T-helper 2 cell treated with Interferon-gamma antibody and Interleukin-4, amounts not matched to agents 100 ng/mL and 5 ng/mL, for 36 hours (primary cell): ENCODE measurements at regions not wholly inside any gene's neighbourhood (a gene's known extent, or its start where the extent isn't known, plus 50 kb on each side); places are given as distances from the start of the nearest gene placed in this dataset.

Source experiments
- intact Hi-C: fragments of 100-400 bp; cut with micrococcal nuclease; formaldehyde crosslinking; loops from one replicate; pipeline ENCODE4 v1.15.1; 2023

DNA sequence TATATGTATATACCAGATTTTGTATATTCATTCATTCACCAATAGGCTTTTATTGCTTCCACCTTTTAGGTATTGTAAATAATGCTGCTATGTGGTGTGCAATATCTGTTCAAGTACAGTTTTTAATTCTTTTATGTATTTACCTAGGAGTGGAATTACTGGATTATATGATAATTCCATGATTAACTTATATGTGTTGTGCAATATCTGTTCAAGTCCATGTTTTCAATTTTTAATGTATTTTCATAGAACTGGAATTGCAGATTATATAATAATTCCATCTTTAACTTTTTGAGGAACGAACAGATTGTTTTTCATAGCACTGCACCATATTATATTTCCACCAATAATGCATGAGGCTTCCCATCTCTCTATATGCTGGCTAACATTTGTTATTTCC is 50.6 kb upstream of the L3MBTL4 start:
- intact Hi-C loops: no loop called here

DNA sequence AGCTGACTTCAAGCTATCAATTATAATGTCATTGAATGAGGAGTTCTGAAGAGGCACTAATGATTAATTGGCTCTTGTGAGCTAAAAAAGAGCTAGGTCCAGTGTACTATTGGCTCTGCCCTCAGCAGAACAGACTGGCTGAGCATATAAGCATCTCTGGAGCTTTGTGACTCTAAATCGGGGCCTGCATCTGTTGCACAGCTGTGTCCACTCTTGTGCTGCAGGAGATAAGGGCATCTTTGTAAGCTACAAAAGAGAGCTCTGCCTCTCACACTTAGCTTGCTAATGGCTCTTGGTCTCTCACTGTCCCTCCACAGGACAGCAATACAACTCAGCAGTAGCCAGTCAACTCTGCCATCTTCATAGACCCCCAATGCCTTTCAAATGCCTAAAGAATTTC is 61.5 kb upstream of the L3MBTL4 start:
- intact Hi-C loops: no loop called here

GRCh38 chr18:6476880-6477279 is 62.2 kb upstream of the L3MBTL4 start:
- intact Hi-C loops: no loop called here

- intact Hi-C loops: no loop called here
Observed at GRCh38 chr18:6478121-6478520, 63.4 kb upstream of the L3MBTL4 start.

DNA sequence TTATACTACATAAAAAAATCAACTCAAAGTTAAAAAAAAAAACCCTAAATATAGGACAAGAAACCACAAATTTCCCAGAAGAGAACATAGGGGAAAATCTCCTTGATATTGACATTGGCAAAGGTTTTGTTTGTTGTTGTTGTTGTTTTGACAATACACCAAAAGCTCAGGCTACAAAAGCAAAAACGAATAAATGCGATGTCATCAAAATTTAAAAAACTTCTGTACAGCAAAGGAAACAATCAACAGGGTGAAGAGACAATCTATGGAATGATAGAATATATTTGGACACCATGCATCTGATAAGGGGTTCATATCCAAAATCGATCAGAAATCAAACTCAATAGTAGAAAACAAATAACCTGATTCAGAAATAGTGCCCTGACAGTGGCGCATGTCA is 65.0 kb upstream of the L3MBTL4 start:
- intact Hi-C loops: no loop called here

- intact Hi-C loops: no loop called here
Observed at GRCh38 chr18:6482198-6482977, 67.7 kb upstream of the L3MBTL4 start.

GRCh38 chr18:6484659-6485058 is 69.9 kb upstream of the L3MBTL4 start:
- intact Hi-C loops: no loop called here

DNA sequence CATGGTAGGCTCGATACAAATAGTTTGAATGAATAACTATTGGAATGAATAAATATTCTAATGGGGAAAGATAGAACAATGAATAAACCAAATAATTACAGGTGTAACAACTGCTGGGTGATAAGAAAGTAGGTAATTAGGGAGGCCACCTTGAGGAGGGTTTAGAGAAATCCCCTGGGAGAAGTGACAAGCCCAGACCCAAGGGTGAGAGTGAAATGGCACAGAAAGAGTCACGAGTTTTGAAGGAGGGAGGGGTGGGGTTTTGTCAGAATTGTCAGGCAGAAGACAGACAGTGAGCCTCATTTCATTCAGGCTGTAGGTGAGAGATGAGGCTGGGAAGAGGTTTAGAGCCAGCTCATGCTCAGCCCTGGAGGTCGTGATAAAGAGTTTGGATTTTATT is 71.6 kb upstream of the L3MBTL4 start:
- intact Hi-C loops: no loop called here

GRCh38 chr18:6486764-6487426 is 72.2 kb upstream of the L3MBTL4 start:
- intact Hi-C loops: no loop called here

GRCh38 chr18:6487968-6488367 is 73.3 kb upstream of the L3MBTL4 start:
- intact Hi-C loops: no loop called here

- intact Hi-C loops: no loop called here
Observed at GRCh38 chr18:6488956-6489355, 74.2 kb upstream of the L3MBTL4 start.

- intact Hi-C loops: no loop called here
Observed at GRCh38 chr18:6489977-6490376, 75.3 kb upstream of the L3MBTL4 start.

DNA sequence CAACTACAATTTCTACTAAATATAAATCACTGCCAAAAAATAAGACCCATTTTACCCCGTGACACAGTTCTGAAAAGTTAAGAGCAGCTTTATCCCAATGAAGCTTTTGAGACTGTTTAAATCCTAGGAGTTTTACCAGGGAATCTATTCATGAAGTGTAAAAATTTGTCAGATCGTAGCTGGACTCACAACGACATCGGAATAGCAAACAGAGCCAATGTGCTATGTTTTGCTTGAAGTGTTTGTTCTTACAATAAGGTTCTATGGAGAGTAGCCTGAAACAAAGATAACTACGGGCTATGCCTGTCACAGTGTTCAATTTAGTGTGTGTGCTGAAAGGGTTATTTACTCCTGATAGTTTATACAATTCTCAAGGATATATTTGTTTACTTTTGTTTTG is 78.5 kb upstream of the L3MBTL4 start:
- intact Hi-C loops: no loop called here

GRCh38 chr18:6495536-6495935 is 80.8 kb upstream of the L3MBTL4 start:
- intact Hi-C loops: no loop called here

DNA sequence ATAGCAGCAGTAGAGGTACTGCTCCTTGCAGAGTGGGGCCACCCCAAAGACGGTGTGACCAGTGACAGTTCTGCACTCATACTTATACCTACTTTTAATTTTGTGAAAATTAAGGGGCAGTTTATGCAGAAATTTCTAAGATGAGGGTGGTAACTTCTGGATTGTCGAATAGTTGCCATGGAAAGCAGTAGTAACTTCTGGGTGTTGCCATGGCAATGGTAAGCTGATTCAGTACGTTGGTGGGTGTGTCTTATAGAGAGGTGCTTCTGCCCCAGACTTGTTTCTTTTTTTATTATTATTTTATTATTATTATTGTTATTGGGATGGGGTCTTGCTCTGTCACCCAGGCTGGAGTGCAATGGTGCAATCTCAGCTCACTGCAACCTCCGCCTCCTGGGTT is 82.8 kb upstream of the L3MBTL4 start:
- intact Hi-C loops: no loop called here

- intact Hi-C loops: no loop called here
Observed at GRCh38 chr18:6498289-6498856, 83.7 kb upstream of the L3MBTL4 start.

DNA sequence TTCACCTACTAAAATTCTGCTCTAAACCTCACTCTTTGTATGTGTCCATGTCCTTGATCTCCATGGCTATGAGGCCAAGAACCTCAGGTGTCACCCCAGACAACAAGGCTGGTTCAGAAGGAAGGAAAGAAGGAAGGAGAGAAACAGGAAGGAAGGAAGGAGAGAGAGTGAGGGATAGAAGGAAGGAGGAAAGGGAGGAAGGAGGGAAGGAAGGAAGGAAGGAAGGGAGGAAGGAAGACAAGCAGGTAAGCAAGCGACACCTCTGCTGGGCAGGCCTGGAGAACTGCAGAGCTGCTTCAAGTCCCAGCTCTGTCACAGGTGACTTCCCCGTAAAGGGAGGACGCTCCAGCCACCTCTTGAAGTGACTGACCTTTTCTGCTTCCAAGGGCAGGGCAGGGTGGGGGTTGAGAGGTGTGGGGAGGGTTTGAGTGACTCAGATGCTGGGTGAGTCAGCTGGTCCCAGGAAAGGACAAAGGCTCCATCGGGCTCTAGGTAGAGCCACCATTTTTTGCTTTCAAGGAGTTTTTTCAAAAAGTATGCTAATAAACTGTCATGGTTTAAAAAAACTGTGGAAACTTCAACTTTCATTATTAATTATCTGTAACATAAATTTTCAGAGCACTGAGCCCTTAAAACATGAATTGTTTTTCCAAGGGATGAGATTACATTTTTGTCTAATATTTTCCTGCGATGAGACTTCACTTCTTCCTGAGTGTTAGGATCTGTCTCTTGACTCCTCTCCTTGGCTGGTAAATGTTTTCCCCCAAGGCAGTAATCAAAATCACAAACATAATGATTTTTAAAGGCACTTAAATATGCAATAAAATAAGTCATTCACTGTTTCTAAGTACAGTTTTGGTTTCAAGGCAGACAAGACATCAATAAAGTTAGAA is 90.1 kb upstream of the L3MBTL4 start:
- intact Hi-C loops: no loop called here

DNA sequence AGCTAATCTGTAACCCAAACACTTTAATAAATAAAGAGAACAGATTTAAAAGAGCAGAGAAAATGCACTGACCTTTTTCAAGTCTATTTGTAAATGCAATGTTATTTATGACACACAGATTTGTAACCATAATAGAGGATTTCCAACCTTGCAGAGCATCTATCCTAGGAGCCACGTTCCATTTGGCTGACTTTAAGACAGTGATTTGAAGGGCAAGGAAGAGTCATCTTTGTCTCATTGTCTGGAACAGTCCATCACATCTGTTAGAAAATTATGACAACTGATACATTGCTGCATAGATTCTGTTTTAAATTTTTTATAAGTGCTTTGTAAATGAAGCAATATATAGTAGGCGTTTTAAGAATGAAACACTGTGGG is 90.8 kb upstream of the L3MBTL4 start:
- intact Hi-C loops: no loop called here

DNA sequence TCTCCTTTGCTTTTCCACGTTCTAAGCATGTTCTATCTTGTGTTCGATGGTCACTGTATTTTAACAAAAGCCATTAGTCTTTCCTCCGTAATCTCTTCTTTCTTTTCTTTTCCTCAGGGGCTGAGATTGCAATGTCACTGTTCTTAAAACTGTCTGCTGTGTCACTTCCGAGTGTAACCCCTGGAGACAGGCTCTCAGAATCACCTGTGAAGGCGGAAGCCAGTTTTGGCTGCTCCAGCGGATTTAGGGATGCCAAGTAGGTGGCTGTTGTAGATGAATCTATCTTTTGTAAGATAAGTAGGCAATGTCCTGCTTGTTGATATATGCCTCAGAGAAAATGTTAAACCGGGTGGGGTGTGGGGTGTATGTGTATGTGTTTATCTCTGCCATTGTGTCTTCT is 94.7 kb upstream of the L3MBTL4 start:
- intact Hi-C loops: no loop called here

- intact Hi-C loops: no loop called here
Observed at GRCh38 chr18:6509832-6510231, 95.1 kb upstream of the L3MBTL4 start.

DNA sequence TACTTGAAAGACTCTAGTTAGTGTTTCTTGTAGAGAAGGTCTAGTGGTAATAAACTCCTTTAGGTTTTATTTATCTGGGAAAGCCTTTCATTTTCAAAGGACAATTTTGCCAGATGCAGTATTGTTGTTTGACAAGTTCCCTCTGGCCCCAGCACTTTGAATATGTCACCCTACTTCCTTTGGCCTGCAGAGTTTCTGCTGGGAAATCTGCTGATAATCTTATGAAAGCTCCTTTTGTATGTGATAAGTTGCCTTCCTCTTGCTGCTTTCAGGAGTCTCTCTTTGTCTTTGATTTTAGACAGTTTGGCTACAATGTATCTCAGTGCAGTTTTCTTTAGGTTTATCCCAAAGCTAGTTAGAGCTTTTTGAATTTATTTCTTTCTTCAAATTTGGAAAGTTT is 106.2 kb upstream of the L3MBTL4 start:
- intact Hi-C loops: loop anchor here (5.0 kb wide), 1 partner anchor 1449 kb away; no protein-coding TSS in a partner anchor
